Panc1 (cell line): ENCODE measurements at regions not wholly inside any gene's neighbourhood (a gene's known extent, or its start where the extent isn't known, plus 50 kb on each side); places are given as distances from the start of the nearest gene placed in this dataset.

ENCODE experiments used
- ATAC-seq: fragments of 200-7000 bp; cut with Tn5 transposase; 2 replicates; pipeline ENCODE4 v1.9.1; 2020; ENCODE audit warnings: mild to moderate bottlenecking, moderate library complexity
- BruUV-seq: library from RNA; stranded (reverse); fragments of 400-500 nt; replicated peaks from 2 replicates; lab custom pipeline; 2021; lab: Mats Ljungman, UMichigan
- CTCF ChIA-PET: fragments of 300-600 bp; sonication (Branson Sonifier 250); formaldehyde crosslinking; loops from one replicate; lab custom pipeline; 2022; ENCODE audit warnings: antibody characterized with exemption; lab: Charles Lee
- POLR2A ChIA-PET: fragments of 300-600 bp; sonication (Branson Sonifier 250); formaldehyde crosslinking; loops from one replicate; lab custom pipeline; 2022; ENCODE audit warnings: antibody characterized with exemption; lab: Charles Lee
- DNase-seq: peaks from one replicate; pipeline ENCODE4 v3.0.0-alpha.2; 2010; ENCODE audit warnings: low read depth, low spot score
- H3K27ac ChIP-seq: 2 replicates; pipeline ENCODE4 v1.5.1; 2011; ENCODE audit warnings: mild to moderate bottlenecking, low read length, inconsistent platforms
- H3K27me3 ChIP-seq: fragments of 200-500 bp; sonication (Bioruptor generic); 2 replicates; pipeline ENCODE4 v1.6.0; 2014; ENCODE audit warnings: low read length, inconsistent platforms; ENCODE audit not compliant: control insufficient read depth, insufficient read depth
- H3K36me3 ChIP-seq: fragments of 200-500 bp; sonication (Bioruptor generic); 2 replicates; pipeline ENCODE4 v1.5.1; 2014; ENCODE audit warnings: inconsistent platforms, mild to moderate bottlenecking, low read length, moderate library complexity; ENCODE audit not compliant: control insufficient read depth, insufficient read depth
- H3K4me1 ChIP-seq: 2 replicates; pipeline ENCODE4 v1.5.1; 2011; ENCODE audit warnings: inconsistent platforms, mild to moderate bottlenecking, low read length, moderate library complexity; ENCODE audit not compliant: control insufficient read depth, insufficient read depth
- H3K4me3 ChIP-seq, 2 experiments: 2 replicates each; pipeline ENCODE4 v1.5.1; 2011 to 2012; ENCODE audit warnings: low read depth in 2 of 2, low read length in 2 of 2, mild to moderate bottlenecking in 2 of 2, inconsistent platforms in 1 of 2, moderate library complexity in 1 of 2
- H3K9me3 ChIP-seq: fragments of 200-500 bp; sonication (Bioruptor generic); 2 replicates; pipeline ENCODE4 v1.5.1; 2014; ENCODE audit warnings: low read depth, mild to moderate bottlenecking, inconsistent platforms, low read length, moderate library complexity; ENCODE audit not compliant: control insufficient read depth, insufficient read depth
- CTCF ChIP-seq: fragments of 450-650 bp; IDR thresholded peaks from 2 replicates; pipeline ENCODE4 v1.5.1; 2017; ENCODE audit warnings: mild to moderate bottlenecking
- POLR2AphosphoS5 ChIP-seq: IDR thresholded peaks from 2 replicates; pipeline ENCODE4 v1.6.1; 2012; ENCODE audit warnings: mild to moderate bottlenecking, low read depth, low read length, moderate library complexity
- REST ChIP-seq, 2 experiments: IDR thresholded peaks; 2 replicates each; pipeline ENCODE4 v1.6.1; 2011 to 2012; ENCODE audit warnings: low read depth in 2 of 2, control low read depth in 1 of 2, low read length in 1 of 2, mild to moderate bottlenecking in 1 of 2, moderate library complexity in 1 of 2; ENCODE audit not compliant: insufficient read depth in 1 of 2
- SIN3A ChIP-seq: IDR thresholded peaks from 2 replicates; pipeline ENCODE4 v1.6.1; 2012; ENCODE audit warnings: low read depth, mild to moderate bottlenecking, low read length, moderate library complexity, borderline replicate concordance; ENCODE audit not compliant: insufficient read depth
- TCF7L2 ChIP-seq: IDR thresholded peaks from 2 replicates; pipeline ENCODE4 v1.6.1; 2011; ENCODE audit warnings: mild to moderate bottlenecking, low read depth, low read length, inconsistent platforms
- in situ Hi-C: cut with HindIII; loops from 2 replicates; pipeline ENCODE4 v1.10.0; 2016; ENCODE audit warnings: low sequenced_read_pairs, low pct_unique_long_range_greater_than_20kb
- intact Hi-C: fragments of 100-400 bp; cut with micrococcal nuclease; formaldehyde crosslinking; loops from one replicate; pipeline ENCODE4 v1.10.0; 2022; ENCODE audit not compliant: unreplicated experiment

GRCh38 chr3:74027121-74027520 is 402.4 kb upstream of the PDZRN3 start:
- ChIA-PET POLR2A (no interaction called here), CTCF (no interaction called here)
- Histone ChIP-seq H3K36me3 (no peaks in the 10 kb centered on the region), H3K4me1 (no peaks in the 10 kb centered on the region), H3K4me3 (no peak overlapping the region), H3K9me3 (no peaks in the 10 kb centered on the region), H3K27ac (no peak overlapping the region), H3K27me3 (no peaks in the 10 kb centered on the region)
- DNase-seq: no peak
- in situ Hi-C loops: no loop called here
- TF ChIP-seq SIN3A (no peak), TCF7L2 (no peak), POLR2AphosphoS5 (no peak), REST (IDR thresholded peaks at IDR 0.05; ENCODE audit: insufficient read depth in 1 of 2, low read depth in 2 of 2, low read length in 1 of 2) (no peak), CTCF (no peak)
- ATAC-seq: no peak
- intact Hi-C loops: no loop called here
- BruUV-seq: no TSS peak

GRCh38 chr3:74023395-74023794 is 398.7 kb upstream of the PDZRN3 start:
- intact Hi-C loops: no loop called here

More at GRCh38 chr3:74023395-74023794, 398.7 kb upstream of the PDZRN3 start:
- no peak for ATAC-seq
- CTCF ChIA-PET: no interaction called here
- POLR2A ChIA-PET: no interaction called here
- in situ Hi-C loops: no loop called here
- Histone ChIP-seq H3K4me1 (no peaks in the 10 kb centered on the region), H3K36me3 (no peaks in the 10 kb centered on the region), H3K4me3 (no peak overlapping the region), H3K9me3 (no peaks in the 10 kb centered on the region), H3K27ac (no peak overlapping the region), H3K27me3 (no peaks in the 10 kb centered on the region)
- BruUV-seq: no TSS peak
- DNase-seq: no peak
- TF ChIP-seq POLR2AphosphoS5: no peak
- no peak for TF ChIP-seq SIN3A
- no peak for TF ChIP-seq CTCF
- TF ChIP-seq TCF7L2: no peak
- no peak for TF ChIP-seq REST (IDR thresholded peaks at IDR 0.05; ENCODE audit: insufficient read depth in 1 of 2, low read depth in 2 of 2, low read length in 1 of 2)
